ENCODE measurements at regions not wholly inside any gene's neighbourhood (a gene's known extent, or its start where the extent isn't known, plus 50 kb on each side); places are given as distances from the start of the nearest gene placed in this dataset.

DNA sequence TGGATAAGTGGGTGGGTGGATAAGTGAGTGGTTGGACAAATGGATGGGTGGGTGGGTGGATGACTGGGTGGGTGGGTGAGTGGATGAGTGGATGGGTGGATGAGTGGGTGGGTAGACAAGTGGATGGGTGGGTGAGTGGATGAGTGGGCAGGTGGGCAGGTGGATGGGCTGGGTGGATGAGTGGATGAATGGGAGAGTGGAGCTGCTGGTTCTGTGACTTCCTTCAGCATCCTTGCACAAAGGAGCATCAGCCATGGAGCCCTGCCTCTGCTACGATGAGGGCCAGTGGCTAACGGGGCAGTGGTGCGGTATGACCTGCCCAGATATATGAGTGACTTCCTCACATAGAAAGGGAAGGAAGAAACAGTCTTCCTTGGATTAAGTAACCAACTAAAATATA, 398.7 kb upstream of the IRX4 start:
- TF ChIP-seq, protein P1, sequence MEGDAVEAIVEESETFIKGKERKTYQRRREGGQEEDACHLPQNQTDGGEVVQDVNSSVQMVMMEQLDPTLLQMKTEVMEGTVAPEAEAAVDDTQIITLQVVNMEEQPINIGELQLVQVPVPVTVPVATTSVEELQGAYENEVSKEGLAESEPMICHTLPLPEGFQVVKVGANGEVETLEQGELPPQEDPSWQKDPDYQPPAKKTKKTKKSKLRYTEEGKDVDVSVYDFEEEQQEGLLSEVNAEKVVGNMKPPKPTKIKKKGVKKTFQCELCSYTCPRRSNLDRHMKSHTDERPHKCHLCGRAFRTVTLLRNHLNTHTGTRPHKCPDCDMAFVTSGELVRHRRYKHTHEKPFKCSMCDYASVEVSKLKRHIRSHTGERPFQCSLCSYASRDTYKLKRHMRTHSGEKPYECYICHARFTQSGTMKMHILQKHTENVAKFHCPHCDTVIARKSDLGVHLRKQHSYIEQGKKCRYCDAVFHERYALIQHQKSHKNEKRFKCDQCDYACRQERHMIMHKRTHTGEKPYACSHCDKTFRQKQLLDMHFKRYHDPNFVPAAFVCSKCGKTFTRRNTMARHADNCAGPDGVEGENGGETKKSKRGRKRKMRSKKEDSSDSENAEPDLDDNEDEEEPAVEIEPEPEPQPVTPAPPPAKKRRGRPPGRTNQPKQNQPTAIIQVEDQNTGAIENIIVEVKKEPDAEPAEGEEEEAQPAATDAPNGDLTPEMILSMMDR (IDR thresholded peaks at IDR 0.05; ENCODE audit: insufficient read depth, low read length, poor library complexity, severe bottlenecking), result no peak
- TF ChIP-seq EZH2phosphoT487 (conservative IDR thresholded peaks at IDR 0.05; ENCODE audit: low read length), result no peak
